BLaER1 (cell line): ENCODE measurements at regions not wholly inside any gene's neighbourhood (a gene's known extent, or its start where the extent isn't known, plus 50 kb on each side); places are given as distances from the start of the nearest gene placed in this dataset.
A peak's percentile ranks its signal among the peaks of the same experiment; 100 is the strongest.
"Not testable (repeated sequence)": the region's sequence is repeated elsewhere in the genome, so short reads cannot be mapped to it uniquely, and the experiment has no call there.

Source experiments
- H3K27ac ChIP-seq: shearing (Covaris generic); formaldehyde crosslinking; 2 replicates; pipeline ENCODE4 v1.8.1; 2022
- H3K27me3 ChIP-seq: shearing (Covaris generic); formaldehyde crosslinking; 2 replicates; pipeline ENCODE4 v1.8.1; 2022
- H3K36me3 ChIP-seq: shearing (Covaris generic); formaldehyde crosslinking; 2 replicates; pipeline ENCODE4 v1.8.1; 2022
- H3K4me1 ChIP-seq: shearing (Covaris generic); formaldehyde crosslinking; 2 replicates; pipeline ENCODE4 v1.8.1; 2022
- H3K4me2 ChIP-seq: shearing (Covaris generic); formaldehyde crosslinking; 2 replicates; pipeline ENCODE4 v1.8.1; 2022
- H3K4me3 ChIP-seq: shearing (Covaris generic); formaldehyde crosslinking; 2 replicates; pipeline ENCODE4 v1.8.1; 2022
- H3K9ac ChIP-seq: shearing (Covaris generic); formaldehyde crosslinking; 2 replicates; pipeline ENCODE4 v1.8.1; 2022
- H3K9me3 ChIP-seq: shearing (Covaris generic); formaldehyde crosslinking; 2 replicates; pipeline ENCODE4 v1.8.1; 2022
- H4K20me1 ChIP-seq: shearing (Covaris generic); formaldehyde crosslinking; 2 replicates; pipeline ENCODE4 v1.8.1; 2022
- Cebpa-rat ChIP-seq: shearing (Covaris generic); IDR thresholded peaks from 2 replicates; pipeline ENCODE4 v1.8.1; 2022

DNA sequence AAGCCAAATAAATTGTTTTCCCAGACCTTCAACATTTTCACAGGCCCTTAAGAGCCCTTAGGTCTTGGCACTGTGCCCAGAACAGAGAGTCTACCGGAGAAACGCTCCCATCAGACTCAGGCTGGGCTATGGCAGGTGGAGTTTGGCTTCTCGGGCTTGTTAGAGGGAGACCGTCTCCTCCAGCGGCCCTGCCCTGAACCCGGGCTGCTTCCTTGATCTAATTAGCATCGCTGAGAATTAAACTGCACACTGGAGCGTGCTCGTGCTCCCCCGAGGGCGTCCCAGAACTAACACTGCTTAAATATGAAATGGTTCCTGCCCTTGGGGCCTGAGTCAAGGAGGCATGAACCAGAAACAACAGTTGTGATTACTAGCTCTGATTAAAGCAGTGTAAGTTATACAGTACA is 634.4 kb downstream of the MATN1 start:
- H3K4me3 ChIP-seq, result no peak overlapping the region
- TF ChIP-seq Cebpa-rat, result no peak
- peaks cover 36% of the 10 kb centered on the region for H3K9me3 ChIP-seq
- no peaks in the 10 kb centered on the region for H3K36me3 ChIP-seq
- H4K20me1 ChIP-seq, result no peaks in the 10 kb centered on the region
- H3K4me1 ChIP-seq, result peaks cover 33% of the 10 kb centered on the region
- peak overlapping the region; percentile 69 for H3K4me2 ChIP-seq
- H3K27ac ChIP-seq, result no peak overlapping the region
- no peak overlapping the region for H3K9ac ChIP-seq
- H3K27me3 ChIP-seq, result no peaks in the 10 kb centered on the region

DNA sequence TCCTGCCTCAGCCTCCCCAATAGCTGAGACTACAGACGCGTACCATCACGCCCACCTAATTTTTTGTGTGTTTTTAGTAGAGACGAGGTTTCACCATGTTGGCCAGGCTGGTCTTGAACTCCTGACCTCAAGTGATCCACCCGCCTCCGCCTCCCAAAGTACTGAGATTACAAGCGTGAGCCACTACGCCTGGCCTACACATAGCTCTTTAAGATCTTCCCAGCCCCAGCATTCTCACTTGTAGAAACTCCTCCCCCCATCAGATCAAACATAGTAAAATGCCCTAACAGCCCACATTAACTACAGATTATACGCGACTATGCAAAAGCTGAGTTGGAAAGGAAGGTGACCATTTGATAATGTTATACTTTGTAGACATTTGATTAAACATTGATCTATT is 634.8 kb downstream of the MATN1 start:
- H3K9me3 ChIP-seq, result peaks cover 32% of the 10 kb centered on the region
- TF ChIP-seq Cebpa-rat, result no peak
- H3K27me3 ChIP-seq, result no peaks in the 10 kb centered on the region
- no peaks in the 10 kb centered on the region for H3K36me3 ChIP-seq
- no peak overlapping the region for H3K4me3 ChIP-seq
- H3K27ac ChIP-seq, result no peak overlapping the region
- no peak overlapping the region for H3K9ac ChIP-seq
- peaks cover 37% of the 10 kb centered on the region for H3K4me1 ChIP-seq
- H4K20me1 ChIP-seq, result no peaks in the 10 kb centered on the region
- peak overlapping the region; percentile 69 for H3K4me2 ChIP-seq

DNA sequence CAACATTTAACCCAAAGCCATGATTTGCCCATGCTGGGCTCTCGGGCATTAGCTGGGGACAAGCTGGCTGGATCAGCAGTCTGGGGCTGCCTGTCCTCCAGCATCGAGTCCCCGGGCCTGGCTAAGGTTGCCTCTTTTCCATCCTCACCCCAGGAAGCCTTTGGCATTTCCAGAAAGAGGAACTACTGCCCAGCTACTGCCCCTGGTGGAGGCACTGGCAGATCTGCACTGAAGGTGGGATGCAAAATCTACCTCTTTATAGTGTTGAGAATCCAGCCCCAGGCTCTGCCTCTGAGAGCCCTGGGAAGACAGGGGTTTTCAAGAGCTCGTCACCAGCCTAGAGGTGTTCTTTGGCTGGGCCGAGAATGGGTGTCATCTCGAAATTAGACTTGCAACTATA is 635.9 kb downstream of the MATN1 start:
- Histone ChIP-seq H4K20me1 (no peaks in the 10 kb centered on the region), H3K4me1 (peaks cover 39% of the 10 kb centered on the region), H3K36me3 (no peaks in the 10 kb centered on the region), H3K9me3 (peaks cover 21% of the 10 kb centered on the region), H3K27ac (no peak overlapping the region), H3K4me2 (no peak overlapping the region), H3K9ac (no peak overlapping the region), H3K4me3 (no peak overlapping the region), H3K27me3 (no peaks in the 10 kb centered on the region)
- TF ChIP-seq Cebpa-rat, result no peak

DNA sequence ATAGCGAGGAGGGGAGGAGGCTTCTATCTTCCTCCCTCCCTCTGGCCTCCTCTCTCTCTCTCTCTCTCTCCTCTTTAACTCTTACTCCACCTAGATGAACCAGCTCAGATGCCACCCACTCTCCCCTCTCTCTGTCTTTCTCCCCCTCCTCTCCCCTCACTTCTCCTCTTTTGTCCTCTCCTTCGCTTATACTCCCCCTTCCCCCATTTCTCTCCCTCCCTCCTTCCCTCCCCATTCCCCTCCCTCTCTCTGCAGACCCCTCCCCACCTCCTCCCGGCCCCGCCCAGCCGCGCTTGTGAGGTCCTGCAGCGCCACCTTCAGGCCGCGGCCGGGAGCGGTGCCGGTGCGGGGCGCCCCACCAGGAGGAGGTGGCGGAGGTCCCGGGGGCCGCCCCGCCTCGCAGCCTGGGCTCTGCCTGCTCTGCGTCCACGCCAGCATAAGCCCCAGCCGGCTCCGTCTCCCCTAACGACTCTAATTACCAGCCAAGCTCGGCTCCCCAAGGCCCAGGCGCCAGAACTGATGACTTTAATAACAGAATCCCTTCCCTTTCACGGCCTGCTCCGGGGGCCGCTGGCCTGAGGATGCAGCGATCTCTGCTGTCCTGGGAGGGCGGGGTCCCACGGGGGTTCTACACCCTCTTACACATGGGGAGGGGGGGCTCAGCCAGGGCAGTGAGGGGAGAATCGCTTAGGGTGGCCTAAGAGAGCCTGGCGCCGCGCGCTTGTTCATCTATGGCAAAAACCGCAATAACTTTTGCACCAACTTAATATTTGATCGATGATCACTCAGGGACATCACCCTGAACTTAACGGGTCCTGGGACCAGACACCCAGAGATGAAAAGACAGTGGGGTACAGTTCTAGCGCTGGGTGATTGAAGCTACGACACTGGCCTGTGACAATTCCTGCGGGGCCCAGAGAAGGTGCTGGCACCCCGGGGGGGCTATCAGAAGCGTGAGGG is 637.3 kb downstream of the MATN1 start:
- Histone ChIP-seq H4K20me1 (no peaks in the 10 kb centered on the region), H3K9ac (no peak overlapping the region), H3K4me1 (peaks cover 39% of the 10 kb centered on the region), H3K36me3 (no peaks in the 10 kb centered on the region), H3K27me3 (no peaks in the 10 kb centered on the region), H3K4me3 (peak overlapping the region; percentile 23; the same call in 1 of the 2 replicates), H3K27ac (no peak overlapping the region), H3K9me3 (peaks cover 7% of the 10 kb centered on the region), H3K4me2 (peak overlapping the region; percentile 55)
- no peak for TF ChIP-seq Cebpa-rat

DNA sequence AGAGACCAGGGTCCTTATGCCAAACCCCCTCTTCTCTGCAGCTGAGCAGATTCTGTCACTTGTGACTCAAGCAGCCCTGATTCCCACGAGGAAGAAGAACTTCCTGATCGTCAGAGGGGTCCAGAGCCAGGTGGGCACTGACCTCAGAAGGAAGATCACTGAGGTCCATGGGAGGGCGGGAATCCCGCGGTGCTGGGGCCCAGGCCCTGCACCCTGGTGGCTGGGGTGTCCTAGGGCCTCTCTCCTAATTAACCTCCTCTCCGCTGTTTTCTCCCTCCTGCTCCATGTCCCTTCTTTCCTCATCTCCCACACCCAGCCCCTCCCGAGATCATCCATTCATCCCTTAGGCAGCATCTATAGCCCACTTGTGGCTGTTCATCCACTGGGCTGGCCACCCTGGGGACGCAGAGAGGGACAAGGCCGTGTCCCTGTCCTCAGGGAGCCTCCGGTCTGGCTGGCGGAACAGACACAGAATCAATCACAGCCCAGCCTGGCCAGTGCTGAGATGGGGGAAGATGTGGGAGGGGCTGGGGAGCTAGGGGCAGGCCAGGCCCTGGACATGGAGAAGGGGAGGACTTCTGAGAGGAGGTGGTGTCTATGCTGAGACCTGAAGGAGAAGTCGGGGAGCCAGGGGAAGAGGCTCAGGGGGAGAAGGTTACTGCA is 638.3 kb downstream of the MATN1 start:
- Histone ChIP-seq H3K27me3 (no peaks in the 10 kb centered on the region), H3K9me3 (no peaks in the 10 kb centered on the region), H3K27ac (no peak overlapping the region), H4K20me1 (no peaks in the 10 kb centered on the region), H3K4me1 (peaks cover 35% of the 10 kb centered on the region), H3K4me2 (peak overlapping the region; percentile 36; the same call in 1 of the 2 replicates), H3K9ac (no peak overlapping the region), H3K4me3 (no peak overlapping the region), H3K36me3 (no peaks in the 10 kb centered on the region)
- no peak for TF ChIP-seq Cebpa-rat

DNA sequence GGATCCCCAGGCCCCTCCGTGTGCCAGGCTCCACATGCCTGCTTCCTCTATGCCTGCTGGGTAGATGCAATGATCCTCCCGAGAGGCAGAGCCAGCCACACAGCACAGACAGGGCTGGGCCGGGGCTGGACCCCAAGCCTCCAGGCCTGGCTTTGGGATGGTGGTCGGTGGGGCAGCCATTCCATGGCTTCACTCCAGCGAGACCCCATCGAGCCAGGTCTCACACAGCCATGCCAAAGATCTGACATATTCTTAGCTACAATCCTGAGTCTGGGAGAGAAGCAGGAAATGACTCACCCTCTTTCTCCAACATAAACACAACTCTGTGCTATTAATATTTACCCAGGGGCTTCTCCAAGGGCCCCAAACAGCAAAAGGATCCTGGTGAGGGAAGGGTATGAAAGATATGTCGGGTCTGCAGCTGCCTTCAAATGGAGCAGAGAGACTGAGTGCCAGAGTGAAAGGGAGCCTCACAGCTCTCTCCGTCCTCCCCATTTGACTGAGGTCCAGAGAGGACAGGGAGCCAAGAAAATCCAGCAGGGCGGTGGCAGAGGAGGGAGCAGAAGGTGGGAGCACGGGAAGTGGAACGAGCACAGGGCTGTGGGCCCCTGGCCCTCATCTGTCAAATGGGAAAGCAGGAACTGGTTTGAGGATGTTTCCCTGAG is 639.5 kb downstream of the MATN1 start:
- no peaks in the 10 kb centered on the region for H3K27me3 ChIP-seq
- H3K4me2 ChIP-seq, result peak overlapping the region; percentile 36; the same call in 1 of the 2 replicates
- no peaks in the 10 kb centered on the region for H3K9me3 ChIP-seq
- H3K9ac ChIP-seq, result no peak overlapping the region
- no peak for TF ChIP-seq Cebpa-rat
- H3K4me3 ChIP-seq, result no peak overlapping the region
- 0 out of 2 replicates have a peak overlapping the region, but pooled peaks have one; percentile 21 for H3K27ac ChIP-seq
- H3K36me3 ChIP-seq, result no peaks in the 10 kb centered on the region
- H3K4me1 ChIP-seq, result peaks cover 24% of the 10 kb centered on the region
- H4K20me1 ChIP-seq, result no peaks in the 10 kb centered on the region

DNA sequence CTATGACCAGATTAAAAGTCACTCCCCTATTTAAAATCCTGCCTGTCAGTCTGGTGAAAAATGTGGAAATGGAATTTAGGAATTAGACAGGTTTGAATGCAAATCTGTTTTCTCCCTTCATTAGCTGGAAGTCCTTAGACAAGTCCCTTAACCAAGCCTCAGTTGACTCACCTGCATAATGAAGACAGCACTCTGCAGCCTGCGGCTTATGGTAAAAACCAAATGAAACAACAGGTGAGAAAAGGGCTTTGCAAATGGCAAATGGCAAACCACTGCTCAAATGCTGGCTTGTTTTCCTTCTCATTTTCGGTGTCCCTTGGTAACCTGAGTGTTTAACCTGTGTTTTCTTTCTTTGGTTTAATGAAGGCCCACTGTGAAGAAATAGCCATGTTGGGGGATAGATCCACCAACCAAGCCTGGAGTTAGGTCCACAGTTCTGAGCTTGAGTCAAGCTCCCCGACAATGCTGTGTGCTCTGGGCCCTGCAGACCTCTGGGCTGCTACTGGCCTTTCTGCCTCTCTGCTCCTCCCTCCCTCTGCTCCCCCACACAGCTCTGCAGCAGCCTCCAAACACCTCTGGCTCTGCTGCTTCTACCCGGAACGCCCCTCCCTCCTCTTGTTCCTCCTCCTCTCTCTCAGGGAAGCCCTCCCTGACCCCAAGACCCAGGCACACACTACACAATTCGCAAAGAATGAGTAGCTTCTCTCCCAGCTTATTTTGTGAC is 641.8 kb downstream of the MATN1 start:
- peaks cover 9% of the 10 kb centered on the region for H3K9me3 ChIP-seq
- no peaks in the 10 kb centered on the region for H4K20me1 ChIP-seq
- no peak for TF ChIP-seq Cebpa-rat
- H3K27me3 ChIP-seq, result no peaks in the 10 kb centered on the region
- H3K36me3 ChIP-seq, result no peaks in the 10 kb centered on the region
- H3K4me3 ChIP-seq, result no peak overlapping the region
- no peak overlapping the region for H3K27ac ChIP-seq
- no peak overlapping the region for H3K4me2 ChIP-seq
- peaks cover 20% of the 10 kb centered on the region for H3K4me1 ChIP-seq
- no peak overlapping the region for H3K9ac ChIP-seq

DNA sequence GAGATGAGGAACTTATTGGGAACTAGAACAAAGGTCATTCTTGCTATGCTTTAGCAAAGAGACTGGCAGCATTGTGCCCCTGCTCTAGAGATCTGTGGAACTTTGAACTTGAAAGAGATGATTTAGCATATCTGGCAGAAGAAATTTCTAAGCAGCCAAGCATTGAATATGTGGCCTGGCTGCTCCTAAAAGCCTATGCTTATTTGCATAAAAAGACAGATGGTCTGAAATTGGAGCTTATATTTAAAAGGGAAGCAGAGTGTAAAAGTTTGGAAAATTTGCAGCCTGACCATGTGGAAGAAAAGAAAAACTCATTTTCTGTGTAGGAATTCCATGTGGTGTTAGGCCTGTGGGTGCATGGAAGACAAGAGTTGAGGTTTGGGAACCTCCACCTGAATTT is 647.5 kb downstream of the MATN1 start:
- not testable (repeated sequence) for H3K4me3 ChIP-seq, H3K36me3 ChIP-seq
- H3K9me3 ChIP-seq, result peaks cover 27% of the 10 kb centered on the region

DNA sequence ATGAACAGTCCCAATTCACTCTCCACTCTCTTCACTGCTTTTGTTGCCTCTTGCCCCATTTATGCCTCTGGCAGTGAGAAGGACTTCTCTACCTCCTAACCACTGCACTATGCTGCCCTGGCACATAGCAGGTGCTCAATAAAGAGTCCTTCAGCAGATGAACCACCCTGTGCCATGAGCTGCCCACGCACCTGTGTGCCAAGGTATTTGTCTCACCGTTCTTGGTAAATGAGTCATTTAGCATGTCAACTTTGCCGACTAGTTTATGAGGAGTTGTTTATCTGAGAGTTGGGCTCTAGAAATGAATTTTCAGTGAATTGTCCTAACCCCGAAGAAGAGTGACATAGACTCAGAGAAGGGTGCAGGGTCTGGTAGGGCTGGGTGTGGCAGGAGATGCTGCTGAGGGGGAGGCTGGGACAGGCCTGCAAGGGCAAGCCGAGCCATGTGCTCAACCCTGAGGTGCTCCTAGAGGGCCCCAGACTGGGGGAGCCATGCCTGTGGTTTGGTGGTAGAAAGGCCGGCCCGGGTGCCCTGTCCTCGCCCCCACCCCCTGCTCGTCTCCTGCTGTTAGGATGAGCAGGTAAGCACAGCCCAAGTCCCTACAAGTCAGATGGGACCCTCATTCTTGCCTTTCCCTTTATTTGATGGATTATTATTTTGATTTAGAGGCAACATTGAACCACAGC is 654.5 kb downstream of the MATN1 start:
- Histone ChIP-seq H3K4me2 (no peak overlapping the region), H3K4me1 (no peaks in the 10 kb centered on the region), H3K36me3 (no peaks in the 10 kb centered on the region)

More for the DNA sequence above, 647.5 kb downstream of the MATN1 start:
- not testable (repeated sequence) for H3K27me3 ChIP-seq, H3K4me2 ChIP-seq, H4K20me1 ChIP-seq, H3K4me1 ChIP-seq, H3K9ac ChIP-seq, H3K27ac ChIP-seq

More for the DNA sequence above, 654.5 kb downstream of the MATN1 start:
- Histone ChIP-seq H3K4me3 (no peak overlapping the region), H3K9ac (no peak overlapping the region), H3K9me3 (no peaks in the 10 kb centered on the region), H3K27me3 (no peaks in the 10 kb centered on the region), H3K27ac (no peak overlapping the region), H4K20me1 (no peaks in the 10 kb centered on the region)
- no peak for TF ChIP-seq Cebpa-rat
